Nephron (organoid): ENCODE measurements at regions not wholly inside any gene's neighbourhood (a gene's known extent, or its start where the extent isn't known, plus 50 kb on each side); places are given as distances from the start of the nearest gene placed in this dataset.
"Not testable (repeated sequence)": the region's sequence is repeated elsewhere in the genome, so short reads cannot be mapped to it uniquely, and the experiment has no call there.

Experiments
- H3K27ac Mint-ChIP-seq, 3 experiments: 2 replicates each; pipeline ENCODE4 v1.8.0; 2020; ENCODE audit warnings: mixed read lengths in 3 of 3, mild to moderate bottlenecking in 2 of 3, moderate library complexity in 1 of 3
- H3K27me3 Mint-ChIP-seq: 2 replicates; pipeline ENCODE4 v1.8.0; 2021; ENCODE audit warnings: low read depth, mild to moderate bottlenecking, moderate library complexity, mixed read lengths
- H3K36me3 Mint-ChIP-seq: 2 replicates; pipeline ENCODE4 v1.8.0; 2020; ENCODE audit warnings: low read depth, mixed read lengths
- H3K4me1 Mint-ChIP-seq: 2 replicates; pipeline ENCODE4 v1.8.0; 2020; ENCODE audit warnings: mixed read lengths
- H3K4me3 Mint-ChIP-seq, 3 experiments: 2 replicates each; pipeline ENCODE4 v1.8.0; 2020; ENCODE audit warnings: mild to moderate bottlenecking in 3 of 3, mixed read lengths in 3 of 3, moderate library complexity in 2 of 3
- H3K9me3 Mint-ChIP-seq: 2 replicates; pipeline ENCODE4 v1.8.0; 2020; ENCODE audit warnings: mixed read lengths
- TF ChIP-seq, protein P1 (sequence below), 3 experiments: fragments of 200-600 bp; sonication (generic); IDR thresholded peaks; one replicate each; pipeline ENCODE4 v1.5.0; 2021; ENCODE audit warnings: antibody characterized with exemption in 3 of 3; ENCODE audit not compliant: unreplicated experiment in 3 of 3

DNA sequence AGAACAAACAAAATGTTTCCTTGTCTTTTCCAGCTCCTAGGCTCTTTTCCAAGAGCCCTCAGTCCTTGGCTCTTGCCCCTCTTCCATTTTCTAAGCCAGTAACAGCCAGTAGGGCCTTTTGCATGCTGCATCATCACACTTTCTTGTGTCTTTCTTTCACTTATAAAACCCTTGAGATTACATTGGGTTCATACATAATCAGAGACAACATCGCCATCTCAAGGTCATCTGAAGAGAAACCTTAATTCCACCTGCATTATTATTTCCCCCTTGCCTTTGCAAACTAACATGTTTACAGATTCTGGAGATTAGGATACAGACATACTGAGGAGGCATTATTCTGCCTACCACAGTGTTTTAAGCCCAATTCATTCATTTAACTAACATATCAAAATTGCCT is 697.3 kb downstream of the TRIB2 start:
- peaks cover 8% of the 10 kb centered on the region for H3K9me3 Mint-ChIP-seq
- H3K27ac Mint-ChIP-seq = no peak overlapping the region
- no peaks in the 10 kb centered on the region for H3K27me3 Mint-ChIP-seq
- no peak overlapping the region for H3K4me3 Mint-ChIP-seq
- no peaks in the 10 kb centered on the region for H3K36me3 Mint-ChIP-seq
- TF ChIP-seq, protein P1, sequence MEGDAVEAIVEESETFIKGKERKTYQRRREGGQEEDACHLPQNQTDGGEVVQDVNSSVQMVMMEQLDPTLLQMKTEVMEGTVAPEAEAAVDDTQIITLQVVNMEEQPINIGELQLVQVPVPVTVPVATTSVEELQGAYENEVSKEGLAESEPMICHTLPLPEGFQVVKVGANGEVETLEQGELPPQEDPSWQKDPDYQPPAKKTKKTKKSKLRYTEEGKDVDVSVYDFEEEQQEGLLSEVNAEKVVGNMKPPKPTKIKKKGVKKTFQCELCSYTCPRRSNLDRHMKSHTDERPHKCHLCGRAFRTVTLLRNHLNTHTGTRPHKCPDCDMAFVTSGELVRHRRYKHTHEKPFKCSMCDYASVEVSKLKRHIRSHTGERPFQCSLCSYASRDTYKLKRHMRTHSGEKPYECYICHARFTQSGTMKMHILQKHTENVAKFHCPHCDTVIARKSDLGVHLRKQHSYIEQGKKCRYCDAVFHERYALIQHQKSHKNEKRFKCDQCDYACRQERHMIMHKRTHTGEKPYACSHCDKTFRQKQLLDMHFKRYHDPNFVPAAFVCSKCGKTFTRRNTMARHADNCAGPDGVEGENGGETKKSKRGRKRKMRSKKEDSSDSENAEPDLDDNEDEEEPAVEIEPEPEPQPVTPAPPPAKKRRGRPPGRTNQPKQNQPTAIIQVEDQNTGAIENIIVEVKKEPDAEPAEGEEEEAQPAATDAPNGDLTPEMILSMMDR (IDR thresholded peaks at IDR 0.05; ENCODE audit: unreplicated experiment in 3 of 3) = peak in 1 of 3 experiments; percentile 8
- no peaks in the 10 kb centered on the region for H3K4me1 Mint-ChIP-seq

DNA sequence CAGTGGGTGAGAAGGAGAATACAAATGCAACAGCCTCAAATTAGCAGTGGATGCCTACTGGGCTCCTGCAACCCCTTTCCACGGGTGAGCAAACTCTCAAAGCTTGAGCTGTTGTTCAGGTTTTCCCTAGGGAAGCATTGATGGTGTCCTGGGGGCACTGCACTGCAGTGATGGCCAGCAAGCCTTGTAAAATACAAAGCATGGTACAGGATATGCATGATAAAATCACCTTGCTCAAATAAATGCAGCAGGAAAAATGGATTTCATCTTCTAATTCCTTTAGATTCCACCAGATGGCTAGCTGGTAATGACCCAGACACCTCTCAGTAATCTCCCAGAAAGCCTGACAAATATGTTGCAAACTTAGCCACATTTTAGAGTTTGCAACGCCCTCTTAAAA is 698.2 kb downstream of the TRIB2 start:
- no peaks in the 10 kb centered on the region for H3K36me3 Mint-ChIP-seq
- peaks cover 8% of the 10 kb centered on the region for H3K9me3 Mint-ChIP-seq
- H3K27me3 Mint-ChIP-seq = no peaks in the 10 kb centered on the region
- H3K27ac Mint-ChIP-seq = no peak overlapping the region
- H3K4me1 Mint-ChIP-seq = no peaks in the 10 kb centered on the region
- H3K4me3 Mint-ChIP-seq = no peak overlapping the region
- TF ChIP-seq, protein P1 (IDR thresholded peaks at IDR 0.05; ENCODE audit: unreplicated experiment in 3 of 3) = no peak

DNA sequence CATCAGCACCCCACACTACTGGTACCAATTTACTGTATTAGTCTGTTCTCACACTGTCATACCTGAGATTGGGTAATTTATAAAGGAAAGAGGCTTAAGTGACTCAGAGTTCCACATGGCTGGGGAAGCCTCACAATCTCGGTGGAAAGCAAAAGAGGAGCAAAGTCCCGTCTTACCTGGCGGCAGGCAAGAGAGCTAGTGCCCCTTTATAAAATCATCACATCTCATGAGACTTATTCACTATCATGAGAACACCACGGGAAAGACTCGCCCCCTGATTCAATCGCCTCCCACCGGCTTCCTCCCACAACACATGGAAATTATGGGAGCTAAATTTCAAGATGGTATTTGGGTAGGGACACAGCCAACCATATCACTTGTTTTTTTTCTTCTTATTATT is 717.2 kb downstream of the TRIB2 start:
- H3K4me3 Mint-ChIP-seq = no peak overlapping the region
- H3K9me3 Mint-ChIP-seq = no peaks in the 10 kb centered on the region
- H3K4me1 Mint-ChIP-seq = no peaks in the 10 kb centered on the region
- no peaks in the 10 kb centered on the region for H3K27me3 Mint-ChIP-seq
- TF ChIP-seq, protein P1 (IDR thresholded peaks at IDR 0.05; ENCODE audit: unreplicated experiment in 3 of 3) = no peak
- no peaks in the 10 kb centered on the region for H3K36me3 Mint-ChIP-seq
- H3K27ac Mint-ChIP-seq = no peak overlapping the region

DNA sequence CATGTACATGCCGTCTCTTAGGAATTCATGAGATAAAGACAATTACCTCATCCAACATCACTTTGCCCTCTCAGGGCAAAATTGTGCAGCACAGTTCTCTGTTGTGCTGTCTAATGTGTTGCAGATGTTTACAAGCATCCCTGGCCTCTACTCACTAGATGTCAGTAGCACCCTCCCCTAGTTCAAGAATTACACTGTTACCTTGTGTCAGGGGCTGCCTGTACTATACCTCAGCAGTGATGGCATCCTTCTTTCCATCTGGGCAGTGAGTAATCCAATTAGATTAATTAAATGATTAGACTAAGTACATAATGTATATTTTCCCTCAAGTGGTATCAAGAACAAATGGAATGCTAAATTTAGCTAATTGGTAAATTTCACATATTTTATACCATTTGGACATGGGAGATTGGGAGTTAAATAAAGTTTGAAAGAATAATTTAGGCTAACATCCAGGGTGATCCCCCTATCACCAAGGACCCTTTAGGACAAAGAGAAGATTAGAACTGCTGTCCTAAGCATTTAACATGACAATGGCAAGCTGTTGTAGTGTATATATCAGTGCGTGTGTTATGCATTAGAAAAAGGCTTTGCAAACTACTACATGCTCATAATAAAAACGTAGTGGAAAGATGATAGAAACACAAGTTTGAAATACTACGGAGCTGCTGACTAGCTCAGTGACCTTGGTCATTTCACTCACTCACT is 727.0 kb downstream of the TRIB2 start:
- H3K4me3 Mint-ChIP-seq, H3K27me3 Mint-ChIP-seq, H3K36me3 Mint-ChIP-seq, H3K9me3 Mint-ChIP-seq, H3K4me1 Mint-ChIP-seq, H3K27ac Mint-ChIP-seq: not testable (repeated sequence)

DNA sequence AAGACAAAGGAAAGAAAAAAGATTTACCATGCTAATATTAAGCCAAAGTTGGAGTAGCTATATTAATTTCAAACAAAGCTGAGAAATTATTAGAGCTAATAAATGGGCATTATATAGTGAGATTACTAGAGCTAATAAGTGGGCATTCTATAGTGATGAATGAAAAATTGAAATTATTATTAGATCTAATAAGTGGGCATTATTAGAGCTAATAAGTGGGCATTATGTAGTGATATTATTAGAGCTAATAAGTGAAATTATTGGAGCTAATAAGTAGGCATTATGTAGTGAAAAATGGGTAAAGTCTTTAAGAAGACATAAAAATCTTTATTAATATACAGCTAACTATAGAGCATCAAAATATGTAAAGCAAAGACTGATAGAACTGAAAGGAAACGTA is 745.7 kb downstream of the TRIB2 start:
- TF ChIP-seq, protein P1 (IDR thresholded peaks at IDR 0.05; ENCODE audit: unreplicated experiment in 3 of 3) = no peak
- Mint-ChIP-seq H3K9me3 (no peaks in the 10 kb centered on the region), H3K36me3 (no peaks in the 10 kb centered on the region), H3K4me3 (no peak overlapping the region), H3K4me1 (no peaks in the 10 kb centered on the region), H3K27me3 (no peaks in the 10 kb centered on the region), H3K27ac (no peak overlapping the region)

DNA sequence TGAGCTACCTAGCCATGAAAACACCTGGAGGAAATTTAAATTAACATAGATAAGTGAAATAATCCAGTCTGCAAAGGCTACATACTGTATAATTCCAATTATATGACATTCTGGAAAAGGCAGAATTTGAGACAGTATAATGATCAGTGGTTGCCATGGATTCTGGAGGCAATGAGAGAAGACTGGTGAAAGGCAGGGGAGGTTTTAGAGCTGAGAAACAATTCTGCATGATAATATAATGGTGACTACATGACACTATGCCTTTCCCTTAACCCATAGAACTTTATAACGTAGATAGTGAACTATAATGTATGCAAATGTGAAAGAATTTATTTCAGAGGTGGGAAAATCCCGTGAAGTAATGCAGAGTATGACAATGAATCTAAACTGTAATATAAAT is 749.3 kb downstream of the TRIB2 start:
- Mint-ChIP-seq H3K9me3 (no peaks in the 10 kb centered on the region), H3K36me3 (no peaks in the 10 kb centered on the region), H3K27ac (no peak overlapping the region), H3K4me1 (no peaks in the 10 kb centered on the region), H3K27me3 (no peaks in the 10 kb centered on the region), H3K4me3 (no peak overlapping the region)
- TF ChIP-seq, protein P1 (IDR thresholded peaks at IDR 0.05; ENCODE audit: unreplicated experiment in 3 of 3) = no peak
